ENCODE measurements at regions not wholly inside any gene's neighbourhood (a gene's known extent, or its start where the extent isn't known, plus 50 kb on each side); places are given as distances from the start of the nearest gene placed in this dataset.
"Not testable (repeated sequence)": the region's sequence is repeated elsewhere in the genome, so short reads cannot be mapped to it uniquely, and the experiment has no call there.

DNA sequence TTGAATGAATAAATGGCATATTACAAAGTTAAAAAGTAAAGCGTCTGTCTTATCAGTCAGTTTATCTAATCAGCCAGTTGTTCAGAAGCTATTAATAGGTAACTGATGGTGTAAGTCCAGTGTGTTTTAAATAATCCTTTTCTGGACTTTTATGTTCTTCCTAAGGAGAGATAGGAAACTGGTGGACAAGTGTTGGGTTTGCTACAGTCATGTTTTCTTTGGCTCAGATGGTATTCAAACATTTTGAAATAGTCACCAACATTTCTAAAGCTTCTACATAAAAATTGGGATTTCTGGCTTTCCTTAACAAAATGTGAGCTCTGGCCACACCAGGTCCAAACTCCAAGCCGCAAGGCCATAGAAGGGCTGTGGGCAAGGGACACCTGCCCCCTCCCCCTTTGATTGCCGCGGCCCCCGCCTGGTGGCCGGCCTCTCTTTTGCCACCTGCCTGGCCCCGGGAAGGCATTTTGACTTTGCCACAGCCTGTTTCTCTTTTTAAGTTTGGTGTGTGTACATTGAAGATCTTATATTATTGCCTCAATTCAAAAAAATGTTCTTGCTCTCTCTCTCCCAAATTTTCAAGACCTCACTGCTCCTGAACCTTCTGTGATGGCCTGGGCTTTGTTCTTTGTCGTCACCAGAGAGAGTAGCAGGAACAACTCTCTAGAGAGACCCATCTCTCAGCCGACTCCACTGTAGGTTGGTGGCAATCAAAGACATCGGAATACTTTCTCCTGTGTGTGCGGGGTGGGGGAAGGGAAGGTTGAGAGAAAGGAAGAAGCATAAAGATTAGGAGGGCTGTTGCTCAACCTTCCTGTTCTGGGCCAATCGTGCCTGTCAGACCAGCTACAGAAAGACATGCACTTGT, 84.0 kb upstream of the ZNF217 start:
- H3K36me3 ChIP-seq = no peaks in the 10 kb centered on the region
- no peaks in the 10 kb centered on the region for H3K9me3 ChIP-seq
- DNase-seq (ENCODE audit: low spot score in 2 of 2) = peak in 1 of 2 donors; percentile 48
- 42 to 51% methylated on average over 12 of the region's 12 CpGs for WGBS, 2 donors
- H3K27ac ChIP-seq = peak overlapping the region in 3 of 4 donors; percentile 34 to 72 (median 62)
- H3K27me3 ChIP-seq = no peaks in the 10 kb centered on the region
- TF ChIP-seq EP300 (IDR thresholded peaks at IDR 0.05) (peak in 1 of 2 donors; percentile 4), POLR2A (IDR thresholded peaks at IDR 0.05) (no peak), CTCF (IDR thresholded peaks at IDR 0.05) (no peak)
- H3K4me1 ChIP-seq = peaks cover 0 to 28% (median 9%) of the 10 kb centered on the region in 4 donors
- no peak overlapping the region for H3K4me3 ChIP-seq

DNA sequence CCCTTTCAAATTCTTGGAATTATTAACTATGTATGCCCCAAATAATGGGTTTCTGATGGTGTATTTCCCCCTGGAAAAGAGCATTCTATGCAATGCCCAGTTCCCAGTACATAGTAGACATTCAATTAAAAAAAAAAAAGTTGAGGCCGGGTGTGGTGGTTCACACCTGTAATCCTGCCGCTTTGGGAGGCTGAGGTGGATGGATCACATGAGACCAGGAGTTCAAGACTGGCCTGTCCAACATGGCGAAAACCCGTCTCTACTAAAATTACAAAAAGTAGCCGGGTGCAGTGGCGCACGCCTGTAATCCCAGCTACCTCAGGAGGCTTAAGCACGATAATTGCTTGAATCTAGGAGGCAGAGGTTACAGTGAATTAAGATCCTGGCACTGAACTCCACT, 83.3 kb upstream of the ZNF217 start:
- Histone ChIP-seq H3K36me3 (no peaks in the 10 kb centered on the region), H3K27me3 (no peaks in the 10 kb centered on the region), H3K4me3 (no peak overlapping the region), H3K27ac (no peak overlapping the region), H3K4me1 (peaks cover 0 to 28% (median 9%) of the 10 kb centered on the region in 4 donors), H3K9me3 (no peaks in the 10 kb centered on the region)
- WGBS, 2 donors = 78 to 88% methylated on average over 8 of the region's 8 CpGs
- TF ChIP-seq CTCF (IDR thresholded peaks at IDR 0.05) = no peak
- TF ChIP-seq EP300 (IDR thresholded peaks at IDR 0.05) = no peak
- no peak for TF ChIP-seq POLR2A (IDR thresholded peaks at IDR 0.05)
- DNase-seq (ENCODE audit: low spot score in 2 of 2) = no peak

GRCh38 chr20:53676519-53676822, 82.8 kb upstream of the ZNF217 start:
- no peaks in the 10 kb centered on the region for H3K27me3 ChIP-seq
- TF ChIP-seq EP300 (IDR thresholded peaks at IDR 0.05) (no peak), POLR2A (IDR thresholded peaks at IDR 0.05) (no peak), CTCF (IDR thresholded peaks at IDR 0.05) (no peak)
- H3K4me3 ChIP-seq = no peak overlapping the region
- H3K9me3 ChIP-seq = no peaks in the 10 kb centered on the region
- peaks cover 0 to 28% (median 9%) of the 10 kb centered on the region in 4 donors for H3K4me1 ChIP-seq
- WGBS, 2 donors = 63 to 72% methylated on average over 2 of the region's 2 CpGs
- no peaks in the 10 kb centered on the region for H3K36me3 ChIP-seq
- no peak for DNase-seq (ENCODE audit: low spot score in 2 of 2)
- no peak overlapping the region for H3K27ac ChIP-seq

GRCh38 chr20:53672484-53673129, 79.0 kb upstream of the ZNF217 start:
- no peak for DNase-seq (ENCODE audit: low spot score in 2 of 2)
- Histone ChIP-seq H3K36me3 (no peaks in the 10 kb centered on the region), H3K4me3 (no peak overlapping the region), H3K4me1 (peaks cover 0 to 3% (median under 1%) of the 10 kb centered on the region in 4 donors), H3K9me3 (no peaks in the 10 kb centered on the region), H3K27ac (no peak overlapping the region), H3K27me3 (no peaks in the 10 kb centered on the region)
- 83 to 87% methylated on average over 10 of the region's 10 CpGs for WGBS, 2 donors
- no peak for TF ChIP-seq POLR2A (IDR thresholded peaks at IDR 0.05)
- no peak for TF ChIP-seq EP300 (IDR thresholded peaks at IDR 0.05)
- no peak for TF ChIP-seq CTCF (IDR thresholded peaks at IDR 0.05)

DNA sequence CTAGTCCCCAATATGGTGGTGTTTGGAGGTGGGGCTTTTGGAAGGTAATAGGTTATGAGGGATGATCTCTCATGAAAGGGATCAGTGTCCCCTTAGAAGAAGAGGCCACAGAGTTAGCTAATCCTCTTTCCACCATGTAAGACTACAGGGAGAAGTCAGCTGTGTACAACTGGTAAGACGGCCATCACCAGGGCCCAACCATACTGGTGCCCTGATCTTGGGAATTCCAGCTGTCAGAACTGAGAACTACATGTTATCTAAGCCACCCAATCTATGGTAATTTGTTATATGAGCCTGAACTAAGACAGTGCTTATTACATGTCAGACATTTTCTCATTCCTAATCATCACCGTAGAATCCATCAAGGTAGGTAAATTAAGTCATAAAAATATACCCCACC, 77.7 kb upstream of the ZNF217 start:
- H3K27ac ChIP-seq = no peak overlapping the region
- H3K9me3 ChIP-seq = no peaks in the 10 kb centered on the region
- no peaks in the 10 kb centered on the region for H3K36me3 ChIP-seq
- TF ChIP-seq EP300 (IDR thresholded peaks at IDR 0.05) (no peak), CTCF (IDR thresholded peaks at IDR 0.05) (no peak)
- no peaks in the 10 kb centered on the region for H3K4me1 ChIP-seq
- H3K4me3 ChIP-seq = no peak overlapping the region
- WGBS, 2 donors = 90 to 98% methylated on average over 2 of the region's 2 CpGs
- H3K27me3 ChIP-seq = no peaks in the 10 kb centered on the region
- no peak for DNase-seq (ENCODE audit: low spot score in 2 of 2)

DNA sequence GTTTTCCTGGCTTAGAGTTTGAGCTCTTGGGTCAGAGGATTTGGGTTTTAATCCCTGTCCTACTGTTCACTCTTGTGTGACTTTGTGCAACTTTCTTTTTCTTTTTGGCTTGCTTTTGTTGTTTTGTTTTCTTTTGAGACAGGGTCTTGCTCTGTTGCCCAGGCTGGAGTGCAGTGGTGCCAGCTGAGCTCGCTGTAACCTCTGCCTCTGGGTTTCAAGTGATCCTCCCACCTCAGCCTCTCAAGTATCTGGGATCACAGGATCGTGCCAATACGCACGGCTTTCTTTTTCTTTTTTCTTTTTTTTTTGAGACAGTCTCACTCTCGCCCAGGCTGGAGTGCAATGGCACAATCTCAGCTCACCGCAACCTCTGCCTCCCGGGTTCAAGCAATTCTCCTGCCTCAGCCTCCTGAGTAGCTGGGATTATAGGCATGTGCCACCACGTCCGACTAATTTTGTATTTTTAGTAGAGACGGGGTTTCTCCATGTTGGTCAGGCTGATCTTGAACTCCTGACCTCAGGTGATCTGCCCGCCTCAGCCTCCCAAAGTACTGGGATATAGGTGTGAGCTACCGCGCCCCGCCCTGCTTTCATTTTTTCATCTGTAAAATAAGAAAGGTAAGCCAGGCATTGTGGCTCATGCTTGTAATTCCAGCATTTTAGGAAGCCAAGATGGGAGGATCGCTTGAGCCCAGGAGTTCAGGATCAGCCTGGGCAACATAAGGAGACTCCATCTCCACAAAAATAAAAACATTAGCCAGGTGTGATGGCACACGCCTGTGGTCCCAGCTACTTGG, 76.1 kb upstream of the ZNF217 start:
- not testable (repeated sequence) for H3K4me3 ChIP-seq; H3K9me3 ChIP-seq; DNase-seq (ENCODE audit: low spot score in 2 of 2); H3K4me1 ChIP-seq; H3K27me3 ChIP-seq; H3K36me3 ChIP-seq
- WGBS, 2 donors = 89 to 95% methylated on average over 16 of the region's 16 CpGs
- H3K27ac ChIP-seq = peak overlapping the region in 1 of 4 donors; percentile 26
